Keratinocyte (primary cell): ENCODE measurements at regions not wholly inside any gene's neighbourhood (a gene's known extent, or its start where the extent isn't known, plus 50 kb on each side); places are given as distances from the start of the nearest gene placed in this dataset.

Experiments used
- DNase-seq: peaks from one replicate; pipeline ENCODE4 v3.0.0-alpha.2; 2011; ENCODE audit warnings: low read depth, missing footprints, low spot score
- FAIRE-seq: peaks from 2 replicates; lab custom pipeline; 2011; peaks lifted over from hg19 to GRCh38; lab: Jason Lieb, UNC
- H2AFZ ChIP-seq: 2 replicates; pipeline ENCODE4 v1.6.0; 2012; ENCODE audit warnings: low read length, control low read depth, inconsistent platforms; ENCODE audit not compliant: control insufficient read depth
- H3K27ac ChIP-seq: 2 replicates; pipeline ENCODE4 v1.5.1; 2011; ENCODE audit warnings: low read length; ENCODE audit not compliant: control insufficient read depth, insufficient read depth
- H3K27me3 ChIP-seq: 3 replicates; pipeline ENCODE4 v1.6.0; 2011; ENCODE audit warnings: low read length; ENCODE audit not compliant: control insufficient read depth, insufficient read depth; ENCODE audit errors: extremely low read depth
- H3K36me3 ChIP-seq, 2 experiments: 2 replicates in 1 of 2; 3 replicates in 1 of 2; pipeline ENCODE4 v1.5.1; 2011; ENCODE audit warnings: low read length in 2 of 2, mild to moderate bottlenecking in 1 of 2; ENCODE audit not compliant: control insufficient read depth in 2 of 2, insufficient read depth in 2 of 2; ENCODE audit errors: extremely low read depth in 1 of 2
- H3K4me1 ChIP-seq: 3 replicates; pipeline ENCODE4 v1.5.1; 2011; ENCODE audit warnings: low read length; ENCODE audit not compliant: control insufficient read depth, insufficient read depth; ENCODE audit errors: extremely low read depth
- H3K4me2 ChIP-seq: 3 replicates; pipeline ENCODE4 v1.6.0; 2011; ENCODE audit warnings: low read depth, low read length; ENCODE audit not compliant: control insufficient read depth, insufficient read depth; ENCODE audit errors: extremely low read depth
- H3K4me3 ChIP-seq, 3 experiments: fragments of 200-600 bp in 1 of 3; sonication (generic) in 1 of 3; 2 replicates in 2 of 3; 3 replicates in 1 of 3; pipeline ENCODE4 v1.5.1; 2011 to 2016; ENCODE audit warnings: low read length in 3 of 3, mild to moderate bottlenecking in 3 of 3, control low read depth in 2 of 3, inconsistent platforms in 1 of 3, low read depth in 1 of 3, mixed read lengths in 1 of 3, mixed run types in 1 of 3, moderate library complexity in 1 of 3; ENCODE audit not compliant: control insufficient read depth in 2 of 3, insufficient read depth in 2 of 3; ENCODE audit errors: extremely low read depth in 1 of 3
- H3K79me2 ChIP-seq: 2 replicates; pipeline ENCODE4 v1.6.0; 2012; ENCODE audit warnings: low read length; ENCODE audit not compliant: control insufficient read depth, insufficient read depth
- H3K9ac ChIP-seq: 3 replicates; pipeline ENCODE4 v1.6.0; 2011; ENCODE audit warnings: low read length; ENCODE audit not compliant: control insufficient read depth, insufficient read depth; ENCODE audit errors: extremely low read depth
- H3K9me1 ChIP-seq: 3 replicates; pipeline ENCODE4 v1.6.0; 2011; ENCODE audit warnings: low read length; ENCODE audit not compliant: control insufficient read depth, insufficient read depth; ENCODE audit errors: extremely low read depth
- H3K9me3 ChIP-seq: 2 replicates; pipeline ENCODE4 v1.5.1; 2012; ENCODE audit warnings: low read depth, low read length; ENCODE audit not compliant: control insufficient read depth
- H4K20me1 ChIP-seq: 3 replicates; pipeline ENCODE4 v1.6.0; 2011; ENCODE audit warnings: low read length; ENCODE audit not compliant: control insufficient read depth, insufficient read depth; ENCODE audit errors: extremely low read depth
- CTCF ChIP-seq, 3 experiments: IDR thresholded peaks in 1 of 3; conservative IDR thresholded peaks in 1 of 3; optimal IDR thresholded peaks in 1 of 3; 2 replicates in 2 of 3; 3 replicates in 1 of 3; pipeline versions ENCODE3 to v1.5.1; 2011; ENCODE audit warnings: low read length in 3 of 3, mild to moderate bottlenecking in 3 of 3, moderate library complexity in 2 of 3, control low read depth in 1 of 3, inconsistent platforms in 1 of 3; ENCODE audit not compliant: insufficient read depth in 2 of 3; ENCODE audit errors: extremely low read depth in 1 of 3
- EZH2 ChIP-seq: IDR thresholded peaks from one replicate; pipeline ENCODE4 v1.6.1; 2012; ENCODE audit warnings: inconsistent platforms, mild to moderate bottlenecking, low read length, moderate library complexity
- dilution Hi-C: fragments of 300-500 bp; cut with MboI; formaldehyde crosslinking; loops from one replicate; pipeline ENCODE4 v1.7.0; 2020; ENCODE audit warnings: low sequenced_read_pairs; ENCODE audit not compliant: extremely low pct_ligation_motif_present

DNA sequence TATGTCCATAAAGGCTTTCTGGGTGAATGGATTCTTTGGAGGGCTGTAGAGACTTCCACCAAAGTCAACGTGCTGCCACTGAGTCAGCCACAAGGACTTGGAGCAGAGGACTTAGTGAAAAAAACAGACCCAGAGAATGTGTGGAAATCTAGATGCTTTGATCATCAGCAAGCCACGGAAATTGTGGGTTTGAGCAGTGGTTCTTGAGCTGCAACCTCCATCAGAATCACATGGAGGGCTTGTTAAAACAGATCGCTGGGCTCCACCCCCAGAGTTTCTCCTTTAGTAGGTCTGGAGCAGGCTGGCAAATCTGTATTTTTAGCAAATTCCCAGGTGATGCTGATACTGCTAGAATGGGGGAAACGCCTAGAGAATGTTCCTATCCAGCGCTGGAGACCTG lies 95.3 kb downstream of the RBM43 start:
- no peaks in the 10 kb centered on the region for H4K20me1 ChIP-seq
- no peaks in the 10 kb centered on the region for H3K79me2 ChIP-seq
- no peak overlapping the region for H3K4me2 ChIP-seq
- no peak for FAIRE-seq
- no peaks in the 10 kb centered on the region for H3K36me3 ChIP-seq
- H2AFZ ChIP-seq: no peak overlapping the region
- H3K4me3 ChIP-seq: no peak overlapping the region
- H3K9ac ChIP-seq: no peak overlapping the region
- H3K27me3 ChIP-seq: peaks cover 7% of the 10 kb centered on the region
- H3K4me1 ChIP-seq: no peaks in the 10 kb centered on the region
- dilution Hi-C loops: no loop called here
- H3K9me3 ChIP-seq: no peaks in the 10 kb centered on the region
- no peak for DNase-seq
- H3K9me1 ChIP-seq: no peaks in the 10 kb centered on the region
- no peak overlapping the region for H3K27ac ChIP-seq
- TF ChIP-seq CTCF (optimal IDR thresholded peaks at IDR 0.05 in 1 of 3, IDR thresholded peaks at IDR 0.05 in 1 of 3, conservative IDR thresholded peaks at IDR 0.05 in 1 of 3; ENCODE audit: extremely low read depth in 1 of 3, insufficient read depth in 2 of 3, low read length in 3 of 3): no peak
- no peak for TF ChIP-seq EZH2

- FAIRE-seq (no peak), DNase-seq (no peak)
- Histone ChIP-seq H3K4me2 (no peak overlapping the region), H3K4me1 (no peaks in the 10 kb centered on the region), H4K20me1 (no peaks in the 10 kb centered on the region), H3K9ac (no peak overlapping the region), H3K27ac (no peak overlapping the region), H3K36me3 (no peaks in the 10 kb centered on the region), H3K4me3 (no peak overlapping the region), H3K79me2 (no peaks in the 10 kb centered on the region), H3K27me3 (peaks cover 7% of the 10 kb centered on the region), H3K9me3 (no peaks in the 10 kb centered on the region), H2AFZ (no peak overlapping the region), H3K9me1 (no peaks in the 10 kb centered on the region)
- dilution Hi-C loops: no loop called here
- TF ChIP-seq CTCF (optimal IDR thresholded peaks at IDR 0.05 in 1 of 3, IDR thresholded peaks at IDR 0.05 in 1 of 3, conservative IDR thresholded peaks at IDR 0.05 in 1 of 3; ENCODE audit: extremely low read depth in 1 of 3, insufficient read depth in 2 of 3, low read length in 3 of 3) (no peak), EZH2 (no peak)
These were observed 96.5 kb downstream of the RBM43 start for GRCh38 chr2:151165105-151165684.
